ENCODE measurements at regions not wholly inside any gene's neighbourhood (a gene's known extent, or its start where the extent isn't known, plus 50 kb on each side); places are given as distances from the start of the nearest gene placed in this dataset.

GRCh38 chr3:173342679-173343078, 54.9 kb upstream of the NLGN1 start:
- peaks cover 3% of the 10 kb centered on the region for H3K9me3 Mint-ChIP-seq
- H3K4me1 ChIP-seq (ENCODE audit: insufficient read depth, low read length), result no peaks in the 10 kb centered on the region
- H3K4me3 Mint-ChIP-seq, result no peak overlapping the region
- no peak for ATAC-seq (ENCODE audit: poor library complexity)
- intact Hi-C loops (cut with DNase I, micrococcal nuclease), result no loop called here
- H3K27me3 ChIP-seq (ENCODE audit: control insufficient read depth in 1 of 2, insufficient read depth in 2 of 2, low read length in 2 of 2), result no peaks in the 10 kb centered on the region
- TF ChIP-seq, protein P1, sequence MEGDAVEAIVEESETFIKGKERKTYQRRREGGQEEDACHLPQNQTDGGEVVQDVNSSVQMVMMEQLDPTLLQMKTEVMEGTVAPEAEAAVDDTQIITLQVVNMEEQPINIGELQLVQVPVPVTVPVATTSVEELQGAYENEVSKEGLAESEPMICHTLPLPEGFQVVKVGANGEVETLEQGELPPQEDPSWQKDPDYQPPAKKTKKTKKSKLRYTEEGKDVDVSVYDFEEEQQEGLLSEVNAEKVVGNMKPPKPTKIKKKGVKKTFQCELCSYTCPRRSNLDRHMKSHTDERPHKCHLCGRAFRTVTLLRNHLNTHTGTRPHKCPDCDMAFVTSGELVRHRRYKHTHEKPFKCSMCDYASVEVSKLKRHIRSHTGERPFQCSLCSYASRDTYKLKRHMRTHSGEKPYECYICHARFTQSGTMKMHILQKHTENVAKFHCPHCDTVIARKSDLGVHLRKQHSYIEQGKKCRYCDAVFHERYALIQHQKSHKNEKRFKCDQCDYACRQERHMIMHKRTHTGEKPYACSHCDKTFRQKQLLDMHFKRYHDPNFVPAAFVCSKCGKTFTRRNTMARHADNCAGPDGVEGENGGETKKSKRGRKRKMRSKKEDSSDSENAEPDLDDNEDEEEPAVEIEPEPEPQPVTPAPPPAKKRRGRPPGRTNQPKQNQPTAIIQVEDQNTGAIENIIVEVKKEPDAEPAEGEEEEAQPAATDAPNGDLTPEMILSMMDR (IDR thresholded peaks at IDR 0.05), result no peak
- POLR2A ChIA-PET, result no interaction called here
- H3K27me3 Mint-ChIP-seq, result no peaks in the 10 kb centered on the region
- DNase-seq, result no peak
- no peaks in the 10 kb centered on the region for H3K4me1 Mint-ChIP-seq (ENCODE audit: low read depth)
- H3K9me3 ChIP-seq (ENCODE audit: control insufficient read depth in 1 of 2, insufficient read depth in 1 of 2, low read length in 2 of 2), result no peaks in the 10 kb centered on the region
- CTCF ChIA-PET, result no interaction called here
- no peaks in the 10 kb centered on the region for H3K36me3 Mint-ChIP-seq (ENCODE audit: low read depth)
- H3K27ac Mint-ChIP-seq, result no peak overlapping the region
- H3K27ac ChIP-seq (ENCODE audit: low read depth in 1 of 2, low read length in 2 of 2), result no peak overlapping the region
- H3K4me3 ChIP-seq (ENCODE audit: low read length), result no peak overlapping the region
- H3K36me3 ChIP-seq (ENCODE audit: insufficient read depth, low read length), result no peaks in the 10 kb centered on the region

DNA sequence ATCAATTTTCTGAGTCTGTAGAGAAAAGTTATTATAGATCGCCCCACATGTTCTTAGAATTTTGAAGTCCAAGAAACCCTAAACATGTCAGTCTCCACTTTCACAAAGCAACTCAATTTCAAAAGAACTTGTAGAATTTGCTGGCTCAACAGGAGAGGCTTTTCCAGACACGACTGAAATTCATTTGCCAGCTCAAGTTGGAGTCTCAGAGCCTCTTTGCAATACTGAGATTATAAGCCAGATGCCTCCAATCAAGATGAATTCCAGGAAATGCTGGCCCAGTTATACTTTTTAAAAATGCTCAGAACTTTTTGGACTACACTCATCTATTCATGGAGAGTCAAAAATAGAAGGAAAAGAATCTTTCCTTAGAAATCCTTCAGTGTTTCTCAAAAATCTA, 56.9 kb upstream of the NLGN1 start:
- no peak for ATAC-seq (ENCODE audit: poor library complexity)
- H3K9me3 Mint-ChIP-seq, result peaks cover 1% of the 10 kb centered on the region
- H3K4me3 Mint-ChIP-seq, result no peak overlapping the region
- Histone ChIP-seq H3K4me3 (ENCODE audit: low read length) (no peak overlapping the region), H3K27ac (ENCODE audit: low read depth in 1 of 2, low read length in 2 of 2) (no peak overlapping the region), H3K27me3 (ENCODE audit: control insufficient read depth in 1 of 2, insufficient read depth in 2 of 2, low read length in 2 of 2) (no peaks in the 10 kb centered on the region), H3K4me1 (ENCODE audit: insufficient read depth, low read length) (no peaks in the 10 kb centered on the region), H3K9me3 (ENCODE audit: control insufficient read depth in 1 of 2, insufficient read depth in 1 of 2, low read length in 2 of 2) (peaks cover 0 to 3% of the 10 kb centered on the region in 2 experiments), H3K36me3 (ENCODE audit: insufficient read depth, low read length) (no peaks in the 10 kb centered on the region)
- no peaks in the 10 kb centered on the region for H3K4me1 Mint-ChIP-seq (ENCODE audit: low read depth)
- H3K36me3 Mint-ChIP-seq (ENCODE audit: low read depth), result no peaks in the 10 kb centered on the region
- ChIA-PET CTCF (no interaction called here), POLR2A (interaction anchor here (0.6 kb wide), 1 partner anchor 49 kb away, joined by 3 read pairs; no protein-coding TSS in a partner anchor)
- DNase-seq, result no peak
- no peaks in the 10 kb centered on the region for H3K27me3 Mint-ChIP-seq
- no peak overlapping the region for H3K27ac Mint-ChIP-seq
- intact Hi-C loops (cut with DNase I, micrococcal nuclease), result no loop called here
- TF ChIP-seq, protein P1 (IDR thresholded peaks at IDR 0.05), result no peak

DNA sequence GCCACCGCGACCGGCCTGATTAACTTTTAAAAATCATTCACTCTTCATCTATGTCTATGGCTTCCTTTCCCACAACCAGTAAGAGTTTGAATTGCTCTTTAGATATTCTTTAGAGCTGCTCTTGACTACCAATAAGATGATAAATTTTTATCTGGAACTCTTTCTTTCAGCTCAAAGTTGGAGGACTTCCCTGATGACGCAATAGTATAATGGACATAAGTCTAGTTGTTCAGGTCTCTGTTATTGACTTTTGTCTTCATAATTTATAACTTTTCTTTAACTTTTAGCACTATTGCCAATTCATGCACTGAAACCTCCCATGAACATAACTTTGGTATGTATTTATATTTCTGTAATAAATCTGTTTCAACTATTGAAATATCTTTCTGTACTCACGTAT, 61.3 kb upstream of the NLGN1 start:
- TF ChIP-seq, protein P1 (IDR thresholded peaks at IDR 0.05), result no peak
- H3K9me3 Mint-ChIP-seq, result peaks cover 6% of the 10 kb centered on the region
- H3K27ac ChIP-seq (ENCODE audit: low read depth in 1 of 2, low read length in 2 of 2), result no peak overlapping the region
- peaks cover 0 to 3% of the 10 kb centered on the region in 2 experiments for H3K9me3 ChIP-seq (ENCODE audit: control insufficient read depth in 1 of 2, insufficient read depth in 1 of 2, low read length in 2 of 2)
- H3K27ac Mint-ChIP-seq, result no peak overlapping the region
- no peak overlapping the region for H3K4me3 ChIP-seq (ENCODE audit: low read length)
- no peaks in the 10 kb centered on the region for H3K4me1 ChIP-seq (ENCODE audit: insufficient read depth, low read length)
- POLR2A ChIA-PET, result no interaction called here
- H3K36me3 ChIP-seq (ENCODE audit: insufficient read depth, low read length), result no peaks in the 10 kb centered on the region
- intact Hi-C loops (cut with DNase I, micrococcal nuclease), result no loop called here
- CTCF ChIA-PET, result no interaction called here
- ATAC-seq (ENCODE audit: poor library complexity) (no peak), DNase-seq (no peak)
- H3K4me1 Mint-ChIP-seq (ENCODE audit: low read depth), result no peaks in the 10 kb centered on the region
- no peak overlapping the region for H3K4me3 Mint-ChIP-seq
- H3K36me3 Mint-ChIP-seq (ENCODE audit: low read depth), result no peaks in the 10 kb centered on the region
- no peaks in the 10 kb centered on the region for H3K27me3 Mint-ChIP-seq
- no peaks in the 10 kb centered on the region for H3K27me3 ChIP-seq (ENCODE audit: control insufficient read depth in 1 of 2, insufficient read depth in 2 of 2, low read length in 2 of 2)
